ENCODE measurements at regions not wholly inside any gene's neighbourhood (a gene's known extent, or its start where the extent isn't known, plus 50 kb on each side); places are given as distances from the start of the nearest gene placed in this dataset.
"Not testable (repeated sequence)": the region's sequence is repeated elsewhere in the genome, so short reads cannot be mapped to it uniquely, and the experiment has no call there.

DNA sequence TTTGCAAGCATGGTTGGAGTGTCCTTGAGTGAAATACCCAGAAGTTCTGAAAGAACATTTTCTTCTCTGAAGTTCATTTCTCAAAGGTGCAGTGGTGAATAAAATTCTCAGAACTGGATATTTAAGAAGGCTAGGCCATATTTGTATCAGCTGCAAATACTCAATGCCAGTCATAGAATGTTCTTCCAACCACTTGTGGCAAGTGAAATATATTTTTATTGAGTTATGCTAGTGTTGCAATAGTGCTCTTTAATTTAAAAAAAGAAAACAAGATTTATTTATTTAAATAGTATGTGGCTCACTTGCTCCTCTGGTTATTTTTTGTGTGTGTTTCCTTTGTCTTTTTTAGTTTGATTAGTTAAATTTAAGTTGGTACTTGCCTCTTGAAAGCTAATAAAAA lies 64.5 kb downstream of the PALS2 start:
- TF ChIP-seq EZH2phosphoT487 (IDR thresholded peaks at IDR 0.05; ENCODE audit: borderline replicate concordance, low read length) (no peak), EZH2 (IDR thresholded peaks at IDR 0.05; ENCODE audit: low read length, unreplicated experiment) (no peak)
- TF ChIP-seq, protein P1, sequence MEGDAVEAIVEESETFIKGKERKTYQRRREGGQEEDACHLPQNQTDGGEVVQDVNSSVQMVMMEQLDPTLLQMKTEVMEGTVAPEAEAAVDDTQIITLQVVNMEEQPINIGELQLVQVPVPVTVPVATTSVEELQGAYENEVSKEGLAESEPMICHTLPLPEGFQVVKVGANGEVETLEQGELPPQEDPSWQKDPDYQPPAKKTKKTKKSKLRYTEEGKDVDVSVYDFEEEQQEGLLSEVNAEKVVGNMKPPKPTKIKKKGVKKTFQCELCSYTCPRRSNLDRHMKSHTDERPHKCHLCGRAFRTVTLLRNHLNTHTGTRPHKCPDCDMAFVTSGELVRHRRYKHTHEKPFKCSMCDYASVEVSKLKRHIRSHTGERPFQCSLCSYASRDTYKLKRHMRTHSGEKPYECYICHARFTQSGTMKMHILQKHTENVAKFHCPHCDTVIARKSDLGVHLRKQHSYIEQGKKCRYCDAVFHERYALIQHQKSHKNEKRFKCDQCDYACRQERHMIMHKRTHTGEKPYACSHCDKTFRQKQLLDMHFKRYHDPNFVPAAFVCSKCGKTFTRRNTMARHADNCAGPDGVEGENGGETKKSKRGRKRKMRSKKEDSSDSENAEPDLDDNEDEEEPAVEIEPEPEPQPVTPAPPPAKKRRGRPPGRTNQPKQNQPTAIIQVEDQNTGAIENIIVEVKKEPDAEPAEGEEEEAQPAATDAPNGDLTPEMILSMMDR (conservative IDR thresholded peaks at IDR 0.05; ENCODE audit: low read depth, low read length): no peak
- H3K27ac ChIP-seq (ENCODE audit: low read length): no peak overlapping the region

GRCh38 chr7:24644567-24644966 lies 71.3 kb downstream of the PALS2 start:
- ATAC-seq; BruUV-seq (replicated peaks); H3K79me2 ChIP-seq (ENCODE audit: low read length); POLR2A ChIA-PET (ENCODE audit: unreplicated experiment); H3K4me3 ChIP-seq (ENCODE audit: low read length); H3K9me3 ChIP-seq (ENCODE audit: low read length); H3K4me1 ChIP-seq (ENCODE audit: insufficient read depth, low read length); H3K36me3 ChIP-seq (ENCODE audit: low read depth, low read length); H3K9me2 ChIP-seq (replicated peaks; ENCODE audit: low read length); CTCF ChIA-PET; H2AFZ ChIP-seq (ENCODE audit: low read length); H3K27ac ChIP-seq (ENCODE audit: low read length); intact Hi-C loops (cut with micrococcal nuclease); H3K27me3 ChIP-seq (ENCODE audit: low read length); H3K4me2 ChIP-seq (ENCODE audit: low read length); H4K20me1 ChIP-seq (ENCODE audit: low read length); DNase-seq; H3K9ac ChIP-seq (ENCODE audit: low read length); H3F3A ChIP-seq (ENCODE audit: low read length, unreplicated experiment): not testable (repeated sequence)

More for the DNA sequence above, 64.5 kb downstream of the PALS2 start:
- no peaks in the 10 kb centered on the region for H4K20me1 ChIP-seq (ENCODE audit: low read length)
- ATAC-seq: no peak
- no peaks in the 10 kb centered on the region for H3K36me3 ChIP-seq (ENCODE audit: low read depth, low read length)
- no peaks in the 10 kb centered on the region for H3F3A ChIP-seq (ENCODE audit: low read length, unreplicated experiment)
- no peaks in the 10 kb centered on the region for H3K9me3 ChIP-seq (ENCODE audit: low read length)
- H3K4me3 ChIP-seq (ENCODE audit: low read length): no peak overlapping the region
- no peaks in the 10 kb centered on the region for H3K4me1 ChIP-seq (ENCODE audit: insufficient read depth, low read length)
- no peak overlapping the region for H2AFZ ChIP-seq (ENCODE audit: low read length)
- H3K79me2 ChIP-seq (ENCODE audit: low read length): no peaks in the 10 kb centered on the region
- no peak overlapping the region for H3K9ac ChIP-seq (ENCODE audit: low read length)
- H3K4me2 ChIP-seq (ENCODE audit: low read length): no peak overlapping the region
- H3K9me2 ChIP-seq (replicated peaks; ENCODE audit: low read length): no peaks in the 10 kb centered on the region
- no TSS peak for BruUV-seq (replicated peaks)
- H3K27me3 ChIP-seq (ENCODE audit: low read length): no peaks in the 10 kb centered on the region
- CTCF ChIA-PET: no interaction called here
- POLR2A ChIA-PET (ENCODE audit: unreplicated experiment): no interaction called here
- intact Hi-C loops (cut with micrococcal nuclease): no loop called here
- no peak for DNase-seq
